ENCODE measurements at regions not wholly inside any gene's neighbourhood (a gene's known extent, or its start where the extent isn't known, plus 50 kb on each side); places are given as distances from the start of the nearest gene placed in this dataset.
A peak's percentile ranks its signal among the peaks of the same experiment; 100 is the strongest.

- no peak for ATAC-seq
- intact Hi-C loops (cut with DNase I): no loop called here
- DNase-seq: no peak
- Histone ChIP-seq H3K27ac (no peak overlapping the region), H3K9me3 (no peaks in the 10 kb centered on the region), H3K36me3 (no peaks in the 10 kb centered on the region), H3K27me3 (no peaks in the 10 kb centered on the region), H3K4me3 (no peak overlapping the region), H3K4me1 (no peaks in the 10 kb centered on the region)
- no peak for TF ChIP-seq CTCF (IDR thresholded peaks at IDR 0.05)
Measured at GRCh38 chr18:45227001-45227742, 388.1 kb upstream of the SLC14A2 start.

- Histone ChIP-seq H3K4me1 (no peaks in the 10 kb centered on the region), H3K9me3 (no peaks in the 10 kb centered on the region), H3K27ac (no peak overlapping the region), H3K27me3 (no peaks in the 10 kb centered on the region), H3K36me3 (no peaks in the 10 kb centered on the region), H3K4me3 (no peak overlapping the region)
- TF ChIP-seq CTCF (IDR thresholded peaks at IDR 0.05): no peak
- ATAC-seq (no peak), DNase-seq (no peak)
- intact Hi-C loops (cut with DNase I): no loop called here
Measured at GRCh38 chr18:45228796-45229388, 386.4 kb upstream of the SLC14A2 start.

GRCh38 chr18:45231617-45232016 is 383.7 kb upstream of the SLC14A2 start:
- no peak overlapping the region for H3K4me3 ChIP-seq
- peak in 2 of 4 donors; percentile 64 to 69 for DNase-seq
- no peaks in the 10 kb centered on the region for H3K36me3 ChIP-seq
- no peaks in the 10 kb centered on the region for H3K27me3 ChIP-seq
- no peaks in the 10 kb centered on the region for H3K9me3 ChIP-seq
- no peaks in the 10 kb centered on the region for H3K4me1 ChIP-seq
- no peak for TF ChIP-seq CTCF (IDR thresholded peaks at IDR 0.05)
- intact Hi-C loops (cut with DNase I): no loop called here
- H3K27ac ChIP-seq: no peak overlapping the region
- no peak for ATAC-seq

GRCh38 chr18:45232061-45232460 is 383.2 kb upstream of the SLC14A2 start:
- Histone ChIP-seq H3K27ac (no peak overlapping the region), H3K36me3 (no peaks in the 10 kb centered on the region), H3K27me3 (no peaks in the 10 kb centered on the region), H3K4me3 (no peak overlapping the region), H3K4me1 (no peaks in the 10 kb centered on the region), H3K9me3 (no peaks in the 10 kb centered on the region)
- no peak for TF ChIP-seq CTCF (IDR thresholded peaks at IDR 0.05)
- intact Hi-C loops (cut with DNase I): no loop called here
- ATAC-seq: no peak
- DNase-seq: no peak

- ATAC-seq: no peak
- no peaks in the 10 kb centered on the region for H3K27me3 ChIP-seq
- H3K36me3 ChIP-seq: no peaks in the 10 kb centered on the region
- no peak for DNase-seq
- H3K27ac ChIP-seq: no peak overlapping the region
- intact Hi-C loops (cut with DNase I): no loop called here
- no peaks in the 10 kb centered on the region for H3K9me3 ChIP-seq
- no peaks in the 10 kb centered on the region for H3K4me1 ChIP-seq
- H3K4me3 ChIP-seq: no peak overlapping the region
- no peak for TF ChIP-seq CTCF (IDR thresholded peaks at IDR 0.05)
Measured at GRCh38 chr18:45236676-45237075, 378.6 kb upstream of the SLC14A2 start.
